ENCODE measurements at regions not wholly inside any gene's neighbourhood (a gene's known extent, or its start where the extent isn't known, plus 50 kb on each side); places are given as distances from the start of the nearest gene placed in this dataset.

GRCh38 chr5:164475339-164475977 is 970.0 kb downstream of the MAT2B start:
- TF ChIP-seq CTCF (IDR thresholded peaks at IDR 0.05; ENCODE audit: low read depth, low read length): peak; percentile 13; the same call in 1 of the 2 replicates
- DNase-seq (ENCODE audit: extremely low read depth, low read depth): no peak

- no peak for TF ChIP-seq CTCF (IDR thresholded peaks at IDR 0.05; ENCODE audit: low read depth, low read length)
- DNase-seq (ENCODE audit: extremely low read depth, low read depth): no peak
Measured at GRCh38 chr5:164481270-164481669, 975.9 kb downstream of the MAT2B start.

- TF ChIP-seq CTCF (IDR thresholded peaks at IDR 0.05; ENCODE audit: low read depth, low read length): no peak
- no peak for DNase-seq (ENCODE audit: extremely low read depth, low read depth)
Measured at GRCh38 chr5:164482351-164482750, 976.9 kb downstream of the MAT2B start.

- TF ChIP-seq CTCF (IDR thresholded peaks at IDR 0.05; ENCODE audit: low read depth, low read length): no peak
- DNase-seq (ENCODE audit: extremely low read depth, low read depth): no peak
Measured at GRCh38 chr5:164484948-164485347, 979.5 kb downstream of the MAT2B start.

GRCh38 chr5:164487939-164488338 is 982.5 kb downstream of the MAT2B start:
- DNase-seq (ENCODE audit: extremely low read depth, low read depth): no peak
- TF ChIP-seq CTCF (IDR thresholded peaks at IDR 0.05; ENCODE audit: low read depth, low read length): no peak

- DNase-seq (ENCODE audit: extremely low read depth, low read depth): no peak
- TF ChIP-seq CTCF (IDR thresholded peaks at IDR 0.05; ENCODE audit: low read depth, low read length): no peak
Measured at GRCh38 chr5:164497311-164498064, 992.1 kb downstream of the MAT2B start.

- no peak for TF ChIP-seq CTCF (IDR thresholded peaks at IDR 0.05; ENCODE audit: low read depth, low read length)
- DNase-seq (ENCODE audit: extremely low read depth, low read depth): no peak
Measured at GRCh38 chr5:164498438-164498837, 993.0 kb downstream of the MAT2B start.
